RWPE1 (cell line): ENCODE measurements at regions not wholly inside any gene's neighbourhood (a gene's known extent, or its start where the extent isn't known, plus 50 kb on each side); places are given as distances from the start of the nearest gene placed in this dataset.
"Not testable (repeated sequence)": the region's sequence is repeated elsewhere in the genome, so short reads cannot be mapped to it uniquely, and the experiment has no call there.

ENCODE experiments used
- CTCF ChIA-PET: fragments of 350-600 bp; sonication (Branson Sonifier 250); formaldehyde crosslinking; extraction: SDS; loops from one replicate; lab custom pipeline; 2021; lab: Yijun Ruan, JAX
- POLR2A ChIA-PET: fragments of 400-600 bp; formaldehyde crosslinking; extraction: SDS; loops from one replicate; lab custom pipeline; 2020; ENCODE audit warnings: antibody characterized with exemption; ENCODE audit not compliant: low non-redundant PET; lab: Yijun Ruan, JAX
- DNase-seq: peaks from one replicate; pipeline ENCODE4 v3.0.0; 2012; ENCODE audit warnings: low spot score
- H3K27ac ChIP-seq: fragments of 450-650 bp; 2 replicates; pipeline ENCODE4 v1.5.1; 2017
- TF ChIP-seq, protein P1 (sequence below): fragments of 450-650 bp; conservative IDR thresholded peaks from 2 replicates; pipeline ENCODE4 v1.5.1; 2017; ENCODE audit warnings: low read depth, mild to moderate bottlenecking

DNA sequence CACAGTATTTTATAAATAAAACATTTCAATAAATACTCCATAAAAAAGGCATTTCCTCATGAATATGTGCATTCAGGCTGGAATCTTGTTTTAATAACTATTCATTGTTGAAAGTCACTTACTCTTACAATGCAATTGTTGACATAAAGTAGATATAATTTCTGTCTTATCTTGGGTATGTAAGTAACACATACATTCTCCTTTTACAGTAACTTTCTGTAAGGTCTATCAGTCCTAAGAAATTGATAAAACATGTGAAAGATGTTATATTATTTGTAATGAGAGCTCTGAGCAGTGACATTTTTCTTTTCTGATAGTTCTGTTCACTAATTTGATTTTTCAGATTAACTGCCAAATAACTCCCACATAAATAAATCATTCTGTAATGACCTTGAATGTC is 1249.2 kb downstream of the STIM2 start:
- TF ChIP-seq, protein P1, sequence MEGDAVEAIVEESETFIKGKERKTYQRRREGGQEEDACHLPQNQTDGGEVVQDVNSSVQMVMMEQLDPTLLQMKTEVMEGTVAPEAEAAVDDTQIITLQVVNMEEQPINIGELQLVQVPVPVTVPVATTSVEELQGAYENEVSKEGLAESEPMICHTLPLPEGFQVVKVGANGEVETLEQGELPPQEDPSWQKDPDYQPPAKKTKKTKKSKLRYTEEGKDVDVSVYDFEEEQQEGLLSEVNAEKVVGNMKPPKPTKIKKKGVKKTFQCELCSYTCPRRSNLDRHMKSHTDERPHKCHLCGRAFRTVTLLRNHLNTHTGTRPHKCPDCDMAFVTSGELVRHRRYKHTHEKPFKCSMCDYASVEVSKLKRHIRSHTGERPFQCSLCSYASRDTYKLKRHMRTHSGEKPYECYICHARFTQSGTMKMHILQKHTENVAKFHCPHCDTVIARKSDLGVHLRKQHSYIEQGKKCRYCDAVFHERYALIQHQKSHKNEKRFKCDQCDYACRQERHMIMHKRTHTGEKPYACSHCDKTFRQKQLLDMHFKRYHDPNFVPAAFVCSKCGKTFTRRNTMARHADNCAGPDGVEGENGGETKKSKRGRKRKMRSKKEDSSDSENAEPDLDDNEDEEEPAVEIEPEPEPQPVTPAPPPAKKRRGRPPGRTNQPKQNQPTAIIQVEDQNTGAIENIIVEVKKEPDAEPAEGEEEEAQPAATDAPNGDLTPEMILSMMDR: no peak
- no peak overlapping the region for H3K27ac ChIP-seq
- no peak for DNase-seq
- POLR2A ChIA-PET: no interaction called here
- CTCF ChIA-PET: no interaction called here

DNA sequence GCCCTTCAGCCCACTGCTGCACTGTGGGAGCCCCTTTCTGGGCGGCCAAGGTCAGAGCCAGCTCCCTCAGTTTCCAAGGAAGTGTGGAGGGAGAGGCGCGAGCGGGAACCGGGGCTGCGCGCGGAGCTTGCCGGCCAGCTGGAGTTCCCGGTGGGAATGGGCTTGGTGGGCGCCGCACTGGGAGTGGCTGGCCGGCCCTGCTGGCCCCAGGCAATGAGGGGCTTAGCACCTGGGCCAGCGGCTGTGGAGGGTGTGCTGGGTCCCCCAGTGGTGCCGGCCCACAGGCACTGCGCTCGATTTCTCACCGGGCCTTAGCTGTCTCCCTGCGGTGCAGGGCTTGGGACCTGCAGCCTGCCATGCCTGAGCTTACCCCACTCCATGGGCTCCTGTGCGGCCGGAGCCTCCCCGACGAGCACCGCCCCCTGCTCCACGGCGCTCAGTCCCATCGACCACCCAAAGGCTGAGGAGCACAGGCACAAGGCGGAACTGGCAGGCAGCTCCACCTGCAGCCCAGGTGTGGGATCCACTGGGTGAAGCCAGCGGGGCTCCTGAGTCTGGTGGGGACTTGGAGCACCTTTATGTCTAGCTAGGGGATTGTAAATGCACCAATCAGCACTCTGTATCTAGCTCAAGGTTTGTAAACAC is 1252.2 kb downstream of the STIM2 start:
- CTCF ChIA-PET, POLR2A ChIA-PET, DNase-seq, H3K27ac ChIP-seq: not testable (repeated sequence)

DNA sequence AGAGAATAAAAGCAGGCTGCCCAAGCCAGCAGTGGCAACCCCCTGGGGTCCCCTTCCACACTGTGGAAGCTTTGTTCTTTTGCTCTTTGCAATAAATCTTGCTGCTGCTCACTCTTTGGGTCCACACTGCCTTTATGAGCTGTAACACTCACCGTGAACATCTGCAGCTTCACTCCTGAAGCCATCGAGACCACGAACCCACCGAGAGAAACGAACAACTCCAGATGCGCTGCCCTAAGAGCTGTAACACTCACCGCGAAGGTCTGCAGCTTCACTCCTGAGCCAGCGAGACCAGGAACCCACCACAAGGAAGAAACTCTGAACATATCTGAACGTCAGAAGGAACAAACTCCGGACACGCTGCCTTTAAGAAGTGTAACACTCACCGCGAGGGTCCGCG is 1252.9 kb downstream of the STIM2 start:
- CTCF ChIA-PET, DNase-seq: not testable (repeated sequence)

DNA sequence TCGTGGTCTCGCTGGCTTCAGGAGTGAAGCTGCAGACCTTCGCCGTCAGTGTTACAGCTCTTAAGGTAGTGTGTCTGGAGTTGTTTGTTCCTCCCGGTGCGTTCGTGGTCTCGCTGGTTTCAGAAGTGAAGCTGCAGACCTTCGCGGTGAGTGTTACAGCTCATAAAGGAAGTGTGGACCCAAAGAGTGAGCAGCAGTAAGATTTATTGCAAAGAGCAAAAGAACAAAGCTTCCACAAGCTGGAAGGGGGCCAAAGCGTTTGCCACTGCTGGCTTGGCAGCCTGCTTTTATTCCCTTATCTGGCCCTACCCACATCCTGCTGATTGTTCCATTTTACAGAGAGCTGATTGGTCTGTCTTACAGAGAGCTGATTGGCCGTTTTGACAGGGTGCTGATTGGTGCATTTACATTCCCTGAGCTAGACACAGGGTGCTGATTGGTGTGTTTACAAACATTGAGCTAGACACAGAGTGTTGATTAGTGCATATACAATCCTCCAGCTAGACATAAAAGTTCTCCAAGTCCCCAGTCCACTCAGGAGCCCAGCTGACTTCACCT is 1256.0 kb downstream of the STIM2 start:
- H3K27ac ChIP-seq, CTCF ChIA-PET, DNase-seq: not testable (repeated sequence)
- POLR2A ChIA-PET: interaction anchor here (0.6 kb wide), 1 partner anchor 46 kb away, joined by 3 read pairs; no protein-coding TSS in a partner anchor

More for the DNA sequence above, 1252.9 kb downstream of the STIM2 start:
- H3K27ac ChIP-seq, POLR2A ChIA-PET: not testable (repeated sequence)

DNA sequence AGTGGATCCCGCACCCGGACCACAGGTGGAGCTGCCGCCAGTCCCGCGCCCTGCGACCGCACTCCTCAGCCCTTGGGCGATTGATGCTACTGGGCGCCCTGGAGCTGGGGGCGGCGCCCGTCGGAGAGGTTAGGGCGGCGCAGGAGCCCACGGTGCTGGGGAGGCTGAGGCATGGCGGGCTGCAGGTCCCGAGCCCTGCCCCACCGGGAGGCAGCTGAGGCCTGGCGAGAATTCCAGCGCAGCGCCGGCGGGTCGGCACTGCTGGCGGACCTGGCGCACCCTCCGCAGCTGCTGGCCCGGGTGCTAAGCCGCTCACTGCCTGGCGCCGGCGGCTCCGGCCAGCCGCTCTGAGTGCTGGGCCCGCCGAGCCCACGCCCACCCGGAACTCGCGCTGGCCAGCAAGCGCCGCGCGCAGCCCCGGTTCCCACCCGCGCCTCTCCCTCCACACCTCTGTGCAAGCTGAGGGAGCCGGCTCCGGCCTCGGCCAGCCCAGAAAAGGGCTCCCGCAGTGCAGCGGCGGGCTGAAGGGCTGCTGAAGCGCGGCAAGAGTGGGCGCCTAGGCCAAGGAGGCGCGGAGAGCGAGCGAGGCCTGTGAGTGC is 1256.5 kb downstream of the STIM2 start:
- CTCF ChIA-PET: no interaction called here
- TF ChIP-seq, protein P1: no peak
- DNase-seq: no peak
- H3K27ac ChIP-seq: no peak overlapping the region
- POLR2A ChIA-PET: no interaction called here

DNA sequence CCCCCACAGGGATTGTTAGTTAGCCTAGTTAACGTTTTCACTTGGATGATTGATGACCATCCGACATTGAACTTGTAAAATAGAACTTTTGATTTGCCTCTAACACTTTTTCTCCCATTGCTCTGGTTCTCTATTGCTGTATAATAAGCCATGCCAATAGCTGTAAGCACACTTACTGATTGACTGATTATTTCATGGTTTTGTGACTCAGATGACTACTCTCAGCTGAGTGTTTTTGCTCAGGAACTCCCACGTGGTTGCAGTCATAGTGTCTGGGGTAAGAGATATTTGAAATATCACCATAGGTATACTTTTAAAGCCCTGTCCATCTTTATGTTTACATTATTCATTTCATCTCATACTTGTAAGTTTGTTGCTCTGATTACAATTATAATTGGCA is 1285.5 kb downstream of the STIM2 start:
- ChIA-PET CTCF (no interaction called here), POLR2A (no interaction called here)
- DNase-seq: no peak
- TF ChIP-seq, protein P1: no peak
- H3K27ac ChIP-seq: no peak overlapping the region

DNA sequence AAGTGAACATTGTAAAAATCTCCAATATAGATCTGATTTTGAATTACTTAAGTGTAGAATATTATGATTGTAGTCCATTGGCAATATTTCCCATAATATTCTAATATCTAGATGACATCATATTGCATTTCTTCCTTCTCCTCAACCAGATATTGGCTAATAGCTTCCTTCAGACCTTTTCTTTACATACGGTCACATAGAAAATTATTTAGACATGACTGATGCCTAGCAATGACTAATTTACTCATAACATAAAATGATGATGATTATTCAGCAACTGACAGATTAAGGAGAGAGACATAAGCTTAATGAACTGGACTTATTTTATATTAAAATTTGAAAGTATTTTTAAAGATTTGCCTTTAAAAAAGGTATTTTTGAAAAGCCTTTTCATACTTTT is 1287.6 kb downstream of the STIM2 start:
- no peak for DNase-seq
- ChIA-PET CTCF (no interaction called here), POLR2A (no interaction called here)
- no peak overlapping the region for H3K27ac ChIP-seq
- TF ChIP-seq, protein P1: no peak

DNA sequence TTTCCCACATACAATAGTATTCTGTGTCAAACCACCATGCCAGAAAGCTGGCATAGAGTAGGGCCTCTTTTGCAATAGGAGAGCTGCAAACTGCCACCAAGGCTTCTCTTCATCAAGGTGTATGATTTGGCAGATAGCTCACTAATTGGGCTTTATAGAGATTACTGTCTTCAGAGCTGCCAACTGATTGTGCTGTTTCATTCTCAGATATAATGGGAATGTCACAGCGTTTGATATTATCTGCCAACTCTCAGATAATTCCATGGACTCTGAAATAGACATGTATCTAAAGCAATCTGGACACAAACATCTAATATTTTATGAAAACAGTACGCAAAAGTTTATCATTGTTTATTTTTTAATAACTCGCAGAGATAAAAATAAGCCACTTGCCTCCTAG is 1289.1 kb downstream of the STIM2 start:
- H3K27ac ChIP-seq: no peak overlapping the region
- TF ChIP-seq, protein P1: no peak
- ChIA-PET CTCF (no interaction called here), POLR2A (no interaction called here)
- DNase-seq: no peak
